NCI-H1436 treated with DMSO at 0.1 percent for 48 hours (cell line): ENCODE measurements at regions not wholly inside any gene's neighbourhood (a gene's known extent, or its start where the extent isn't known, plus 50 kb on each side); places are given as distances from the start of the nearest gene placed in this dataset.
"Not testable (repeated sequence)": the region's sequence is repeated elsewhere in the genome, so short reads cannot be mapped to it uniquely, and the experiment has no call there.

Experiments used
- DNase-seq: peaks from one replicate; lab custom pipeline; 2025; lab: John Stamatoyannopoulos, UW

GRCh38 chr4:26044983-26045382 is 131.0 kb downstream of the SMIM20 start:
- no peak for DNase-seq

GRCh38 chr4:26047795-26048194 is 133.8 kb downstream of the SMIM20 start:
- no peak for DNase-seq

GRCh38 chr4:26048378-26048882 is 134.4 kb downstream of the SMIM20 start:
- no peak for DNase-seq

GRCh38 chr4:26048950-26049349 is 134.9 kb downstream of the SMIM20 start:
- DNase-seq = no peak

- DNase-seq = no peak
These were observed 135.4 kb downstream of the SMIM20 start for GRCh38 chr4:26049447-26049846.

- no peak for DNase-seq
These were observed 136.2 kb downstream of the SMIM20 start for GRCh38 chr4:26050212-26050643.

- no peak for DNase-seq
These were observed 136.7 kb downstream of the SMIM20 start for GRCh38 chr4:26050671-26051070.

GRCh38 chr4:26051240-26051639 is 137.2 kb downstream of the SMIM20 start:
- DNase-seq = no peak

GRCh38 chr4:26052663-26053541 is 138.9 kb downstream of the SMIM20 start:
- no peak for DNase-seq

- DNase-seq = no peak
These were observed 139.7 kb downstream of the SMIM20 start for GRCh38 chr4:26053761-26054160.

GRCh38 chr4:26055855-26056254 is 141.8 kb downstream of the SMIM20 start:
- no peak for DNase-seq

GRCh38 chr4:26056406-26056805 is 142.4 kb downstream of the SMIM20 start:
- DNase-seq = no peak

GRCh38 chr4:26057839-26058238 is 143.8 kb downstream of the SMIM20 start:
- DNase-seq = not testable (repeated sequence)

GRCh38 chr4:26058537-26058936 is 144.5 kb downstream of the SMIM20 start:
- DNase-seq = no peak

- DNase-seq = no peak
These were observed 145.6 kb downstream of the SMIM20 start for GRCh38 chr4:26059391-26060154.

- no peak for DNase-seq
These were observed 146.3 kb downstream of the SMIM20 start for GRCh38 chr4:26060286-26060685.

- no peak for DNase-seq
These were observed 147.4 kb downstream of the SMIM20 start for GRCh38 chr4:26061248-26061986.

- DNase-seq = no peak
These were observed 148.2 kb downstream of the SMIM20 start for GRCh38 chr4:26062215-26062614.

GRCh38 chr4:26064009-26064408 is 150.0 kb downstream of the SMIM20 start:
- DNase-seq = not testable (repeated sequence)

GRCh38 chr4:26065833-26066232 is 151.8 kb downstream of the SMIM20 start:
- no peak for DNase-seq

- DNase-seq = peak; percentile 17
These were observed 153.0 kb downstream of the SMIM20 start for GRCh38 chr4:26067035-26067434.

- no peak for DNase-seq
These were observed 155.2 kb downstream of the SMIM20 start for GRCh38 chr4:26069218-26069617.
